Erythroblast (primary cell): ENCODE measurements at regions not wholly inside any gene's neighbourhood (a gene's known extent, or its start where the extent isn't known, plus 50 kb on each side); places are given as distances from the start of the nearest gene placed in this dataset.

Source experiments
- GATA1 ChIP-seq: IDR thresholded peaks from 2 replicates; pipeline ENCODE4 v1.6.1; 2011; ENCODE audit warnings: low read depth, mild to moderate bottlenecking, control low read depth, low read length, moderate library complexity
- POLR2A ChIP-seq: IDR thresholded peaks from 2 replicates; pipeline ENCODE4 v1.6.1; 2011; ENCODE audit warnings: mild to moderate bottlenecking, low read length

DNA sequence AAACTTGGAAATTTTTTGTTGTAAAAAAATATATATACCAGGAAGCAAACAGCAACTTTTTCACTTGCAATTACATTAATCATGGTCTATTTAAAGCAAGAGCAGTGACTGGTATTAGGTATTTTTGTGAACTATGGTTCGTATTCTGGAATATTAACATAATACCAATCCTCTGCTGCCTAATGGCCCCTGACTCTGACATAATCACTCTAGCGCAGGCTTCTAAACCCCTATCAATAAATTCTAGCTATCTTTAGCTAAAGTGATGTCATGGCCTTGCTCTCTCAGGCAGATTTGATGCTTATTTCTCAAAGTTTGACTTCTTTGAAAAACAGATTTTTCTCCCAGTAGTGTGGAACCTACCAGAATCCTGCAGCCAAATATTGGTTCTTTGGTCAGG is 808.3 kb downstream of the VGLL3 start:
- TF ChIP-seq POLR2A (no peak), GATA1 (no peak)
